LNCaP clone FGC (cell line): ENCODE measurements at regions not wholly inside any gene's neighbourhood (a gene's known extent, or its start where the extent isn't known, plus 50 kb on each side); places are given as distances from the start of the nearest gene placed in this dataset.

Experiments
- DNase-seq: peaks from one replicate; pipeline ENCODE4 v3.0.0-alpha.2; 2011; ENCODE audit warnings: low read depth
- H3K4me3 ChIP-seq: 2 replicates; pipeline ENCODE4 v1.5.1; 2011; ENCODE audit warnings: mild to moderate bottlenecking, low read depth, low read length, control low read depth
- CTCF ChIP-seq: IDR thresholded peaks from 2 replicates; pipeline ENCODE4 v1.5.1; 2012; ENCODE audit warnings: mild to moderate bottlenecking; ENCODE audit not compliant: control insufficient read depth, insufficient read depth; ENCODE audit errors: extremely low read depth

- H3K4me3 ChIP-seq, result no peak overlapping the region
- DNase-seq, result no peak
- no peak for TF ChIP-seq CTCF
Observed at GRCh38 chr13:30032263-30032662, 181.8 kb upstream of the UBL3 start.

- TF ChIP-seq CTCF, result no peak
- DNase-seq, result no peak
- no peak overlapping the region for H3K4me3 ChIP-seq
Observed at GRCh38 chr13:30031488-30031887, 181.1 kb upstream of the UBL3 start.

- no peak for TF ChIP-seq CTCF
- H3K4me3 ChIP-seq, result no peak overlapping the region
- DNase-seq, result no peak
Observed at GRCh38 chr13:30030141-30030750, 179.8 kb upstream of the UBL3 start.

GRCh38 chr13:30027569-30028455, 177.4 kb upstream of the UBL3 start:
- no peak overlapping the region for H3K4me3 ChIP-seq
- peak; percentile 31 for DNase-seq
- TF ChIP-seq CTCF, result no peak

GRCh38 chr13:30026909-30027308, 176.5 kb upstream of the UBL3 start:
- no peak for TF ChIP-seq CTCF
- no peak overlapping the region for H3K4me3 ChIP-seq
- peak; percentile 40 for DNase-seq

- DNase-seq, result no peak
- no peak for TF ChIP-seq CTCF
- H3K4me3 ChIP-seq, result no peak overlapping the region
Observed at GRCh38 chr13:30026093-30026492, 175.7 kb upstream of the UBL3 start.
